Endodermal cell (in vitro differentiated cells): ENCODE measurements at regions not wholly inside any gene's neighbourhood (a gene's known extent, or its start where the extent isn't known, plus 50 kb on each side); places are given as distances from the start of the nearest gene placed in this dataset.

Experiments used
- DNase-seq: peaks from one replicate; pipeline ENCODE4 v3.0.0-alpha.2; 2017
- H3K27ac ChIP-seq: 2 replicates; pipeline ENCODE4 v1.5.1; 2013; ENCODE audit warnings: mild to moderate bottlenecking, low read depth, low read length, moderate library complexity
- H3K27me3 ChIP-seq: 2 replicates; pipeline ENCODE4 v1.6.1; 2013; ENCODE audit warnings: mild to moderate bottlenecking, low read length, moderate library complexity; ENCODE audit not compliant: insufficient read depth, control insufficient read depth, poor library complexity, severe bottlenecking
- H3K36me3 ChIP-seq: 2 replicates; pipeline ENCODE4 v1.7.0; 2013; ENCODE audit warnings: mild to moderate bottlenecking, low read length, moderate library complexity; ENCODE audit not compliant: control insufficient read depth, insufficient read depth
- H3K4me1 ChIP-seq: one replicate; pipeline ENCODE4 v1.7.0; 2013; ENCODE audit warnings: low read length; ENCODE audit not compliant: control insufficient read depth, insufficient read depth
- H3K4me3 ChIP-seq: 2 replicates; pipeline ENCODE4 v1.5.1; 2013; ENCODE audit warnings: mild to moderate bottlenecking, low read length, moderate library complexity
- H3K9ac ChIP-seq: 2 replicates; pipeline ENCODE4 v1.6.1; 2013; ENCODE audit warnings: mild to moderate bottlenecking, low read length, moderate library complexity; ENCODE audit not compliant: poor library complexity, severe bottlenecking; ENCODE audit errors: extremely low read depth
- H3K9me3 ChIP-seq: 2 replicates; pipeline ENCODE4 v1.6.1; 2013; ENCODE audit warnings: mild to moderate bottlenecking, low read length, moderate library complexity; ENCODE audit not compliant: control insufficient read depth
- H3K27ac Mint-ChIP-seq: 2 replicates; pipeline ENCODE4 v1.8.0; 2020; ENCODE audit warnings: mixed read lengths
- H3K27me3 Mint-ChIP-seq: 2 replicates; pipeline ENCODE4 v1.8.0; 2021; ENCODE audit warnings: mild to moderate bottlenecking, mixed read lengths; ENCODE audit not compliant: insufficient read depth
- H3K36me3 Mint-ChIP-seq: 2 replicates; pipeline ENCODE4 v1.8.0; 2020; ENCODE audit warnings: low read depth, mixed read lengths
- H3K4me1 Mint-ChIP-seq: 2 replicates; pipeline ENCODE4 v1.8.0; 2020; ENCODE audit warnings: mixed read lengths
- H3K4me3 Mint-ChIP-seq: 2 replicates; pipeline ENCODE4 v1.8.0; 2020; ENCODE audit warnings: mild to moderate bottlenecking, moderate library complexity, mixed read lengths
- H3K9me3 Mint-ChIP-seq: 2 replicates; pipeline ENCODE4 v1.8.0; 2020; ENCODE audit warnings: mild to moderate bottlenecking, mixed read lengths
- CTCF ChIP-seq: fragments of 200-600 bp; sonication (generic); conservative IDR thresholded peaks from 2 replicates; pipeline ENCODE4 v1.5.0; 2021; ENCODE audit warnings: antibody characterized with exemption, mild to moderate bottlenecking
- WGBS, 2 experiments: methylation state at CpG; one replicate each; pipeline versions ENCODE4 v1.1.5 to v1.1.7; 2013; ENCODE audit warnings: missing lambda C conversion rate in 2 of 2, mixed read lengths in 1 of 2; ENCODE audit not compliant: insufficient coverage in 1 of 2, insufficient read length in 1 of 2; 5-methylcytosine and 5-hydroxymethylcytosine counted together

DNA sequence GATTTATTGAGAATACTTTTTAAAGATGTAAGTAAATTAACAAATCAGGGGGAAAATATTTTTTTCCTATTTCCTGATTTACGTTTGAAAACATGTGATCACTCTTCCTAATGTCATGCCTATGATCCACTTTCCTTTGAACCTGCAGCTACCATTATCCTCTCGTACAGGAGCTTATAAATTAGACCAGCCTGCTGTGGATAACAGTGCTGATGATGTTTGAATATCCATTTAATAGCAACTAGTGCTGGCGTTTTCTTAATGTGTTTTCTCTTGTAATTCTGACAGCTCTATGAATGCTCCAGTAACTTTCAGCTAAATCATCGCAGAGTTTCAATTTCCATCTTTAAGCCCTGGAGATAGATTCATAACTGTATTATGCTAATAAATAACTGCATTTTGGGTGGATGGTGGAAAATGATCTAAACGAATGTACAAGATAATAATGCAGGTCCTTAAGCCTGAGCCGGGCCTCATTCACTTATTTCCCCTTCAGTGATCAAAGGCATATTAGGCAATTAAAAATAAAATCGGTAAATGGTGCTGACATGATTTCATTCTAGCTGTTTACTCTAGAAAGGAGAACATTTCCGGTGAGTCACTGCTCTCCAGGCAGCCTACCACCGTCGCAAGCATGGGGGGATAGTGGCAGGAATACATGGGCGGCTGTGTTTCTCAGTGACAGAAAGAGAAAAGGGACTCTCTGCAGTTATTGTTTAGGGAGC, 58.5 kb upstream of the SLC24A5 start:
- no peaks in the 10 kb centered on the region for H3K27me3 ChIP-seq
- H3K36me3 ChIP-seq, result no peaks in the 10 kb centered on the region
- no peak overlapping the region for H3K27ac ChIP-seq
- peak; percentile 40 for DNase-seq
- H3K4me3 Mint-ChIP-seq, result no peak overlapping the region
- no peaks in the 10 kb centered on the region for H3K9me3 Mint-ChIP-seq
- no peak overlapping the region for H3K9ac ChIP-seq
- H3K27me3 Mint-ChIP-seq, result no peaks in the 10 kb centered on the region
- WGBS, 2 experiments, result 68 to 82% methylated on average over 6 to 11 of the region's 11 CpGs
- H3K9me3 ChIP-seq, result no peaks in the 10 kb centered on the region
- peaks cover 8% of the 10 kb centered on the region for H3K4me1 ChIP-seq
- no peaks in the 10 kb centered on the region for H3K36me3 Mint-ChIP-seq
- H3K4me1 Mint-ChIP-seq, result peaks cover 22% of the 10 kb centered on the region
- H3K27ac Mint-ChIP-seq, result no peak overlapping the region
- no peak overlapping the region for H3K4me3 ChIP-seq
- no peak for TF ChIP-seq CTCF

DNA sequence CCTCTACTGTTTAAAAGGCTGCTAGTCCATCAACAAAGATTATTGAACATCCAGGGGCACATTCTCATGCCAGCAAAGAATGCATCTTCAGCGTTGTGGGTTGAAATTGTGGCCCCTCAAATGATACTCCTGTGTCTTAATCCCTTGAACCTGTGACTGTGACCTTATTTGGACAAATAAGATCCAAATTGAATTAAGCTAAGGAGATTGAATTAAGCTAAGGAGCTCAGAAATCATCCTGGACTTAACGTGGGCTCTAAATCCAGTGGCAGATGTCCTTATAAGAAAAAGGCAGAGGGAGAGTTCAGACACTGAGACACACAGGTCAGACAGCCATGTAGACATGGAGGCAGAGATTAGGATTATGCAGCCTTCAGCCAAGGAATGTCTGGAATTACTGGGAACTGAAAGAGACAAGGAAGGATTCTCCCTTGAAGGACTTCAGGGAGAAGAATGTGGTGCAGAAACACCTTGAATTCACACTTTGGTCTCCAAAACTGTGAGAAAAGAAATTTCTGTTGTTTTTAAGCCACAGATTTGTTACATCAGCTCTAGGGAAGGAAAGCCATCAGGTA, 57.3 kb upstream of the SLC24A5 start:
- Histone ChIP-seq H3K4me1 (peaks cover 8% of the 10 kb centered on the region), H3K9ac (no peak overlapping the region), H3K27ac (no peak overlapping the region), H3K36me3 (no peaks in the 10 kb centered on the region), H3K4me3 (no peak overlapping the region), H3K9me3 (no peaks in the 10 kb centered on the region), H3K27me3 (no peaks in the 10 kb centered on the region)
- Mint-ChIP-seq H3K27me3 (no peaks in the 10 kb centered on the region), H3K27ac (no peak overlapping the region), H3K36me3 (no peaks in the 10 kb centered on the region), H3K4me1 (peaks cover 22% of the 10 kb centered on the region), H3K9me3 (no peaks in the 10 kb centered on the region), H3K4me3 (no peak overlapping the region)
- no peak for TF ChIP-seq CTCF
- peak; percentile 44 for DNase-seq
- 86 to 89% methylated on average over 2 of the region's 2 CpGs for WGBS, 2 experiments

- Histone ChIP-seq H3K27ac (no peak overlapping the region), H3K4me3 (no peak overlapping the region), H3K36me3 (no peaks in the 10 kb centered on the region), H3K4me1 (peaks cover 8% of the 10 kb centered on the region), H3K9ac (no peak overlapping the region), H3K9me3 (no peaks in the 10 kb centered on the region), H3K27me3 (no peaks in the 10 kb centered on the region)
- peaks cover 22% of the 10 kb centered on the region for H3K4me1 Mint-ChIP-seq
- no peaks in the 10 kb centered on the region for H3K9me3 Mint-ChIP-seq
- H3K27me3 Mint-ChIP-seq, result no peaks in the 10 kb centered on the region
- no peak for TF ChIP-seq CTCF
- 96 to 100% methylated on average over 2 of the region's 2 CpGs for WGBS, 2 experiments
- H3K36me3 Mint-ChIP-seq, result no peaks in the 10 kb centered on the region
- no peak overlapping the region for H3K27ac Mint-ChIP-seq
- DNase-seq, result no peak
- H3K4me3 Mint-ChIP-seq, result no peak overlapping the region
Measured at GRCh38 chr15:48064421-48064820, 56.4 kb upstream of the SLC24A5 start.
